ENCODE measurements at regions not wholly inside any gene's neighbourhood (a gene's known extent, or its start where the extent isn't known, plus 50 kb on each side); places are given as distances from the start of the nearest gene placed in this dataset.

DNA sequence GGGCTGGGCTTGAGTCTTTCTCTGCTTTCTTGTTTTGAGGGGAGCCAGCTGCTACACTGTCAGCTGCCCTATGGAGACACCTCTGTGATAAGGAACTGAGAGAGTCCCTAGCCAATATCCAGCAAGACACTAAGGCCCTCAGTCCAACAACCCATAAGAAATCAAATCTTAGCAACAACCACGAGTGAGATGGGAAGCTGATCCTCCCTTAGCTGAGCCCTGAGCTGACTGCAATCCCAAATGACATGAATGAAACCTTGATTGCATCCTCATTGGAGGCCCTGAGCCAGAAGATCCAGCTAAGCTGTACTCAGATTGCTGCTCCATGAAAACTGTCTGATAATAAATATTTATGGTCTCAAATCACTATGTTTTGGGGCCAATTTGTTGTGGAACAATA, 302.1 kb upstream of the MME start:
- Mint-ChIP-seq H3K9me3 (ENCODE audit: unreplicated experiment) (no peaks in the 10 kb centered on the region), H3K4me3 (ENCODE audit: unreplicated experiment) (no peak overlapping the region), H3K27me3 (ENCODE audit: insufficient read depth, unreplicated experiment) (peaks cover 6% of the 10 kb centered on the region), H3K36me3 (ENCODE audit: insufficient read depth, unreplicated experiment) (no peaks in the 10 kb centered on the region), H3K27ac (ENCODE audit: unreplicated experiment) (no peak overlapping the region), H3K4me1 (ENCODE audit: low read depth, unreplicated experiment) (no peaks in the 10 kb centered on the region)
- CTCF ChIA-PET = no interaction called here
- TF ChIP-seq, protein P1, sequence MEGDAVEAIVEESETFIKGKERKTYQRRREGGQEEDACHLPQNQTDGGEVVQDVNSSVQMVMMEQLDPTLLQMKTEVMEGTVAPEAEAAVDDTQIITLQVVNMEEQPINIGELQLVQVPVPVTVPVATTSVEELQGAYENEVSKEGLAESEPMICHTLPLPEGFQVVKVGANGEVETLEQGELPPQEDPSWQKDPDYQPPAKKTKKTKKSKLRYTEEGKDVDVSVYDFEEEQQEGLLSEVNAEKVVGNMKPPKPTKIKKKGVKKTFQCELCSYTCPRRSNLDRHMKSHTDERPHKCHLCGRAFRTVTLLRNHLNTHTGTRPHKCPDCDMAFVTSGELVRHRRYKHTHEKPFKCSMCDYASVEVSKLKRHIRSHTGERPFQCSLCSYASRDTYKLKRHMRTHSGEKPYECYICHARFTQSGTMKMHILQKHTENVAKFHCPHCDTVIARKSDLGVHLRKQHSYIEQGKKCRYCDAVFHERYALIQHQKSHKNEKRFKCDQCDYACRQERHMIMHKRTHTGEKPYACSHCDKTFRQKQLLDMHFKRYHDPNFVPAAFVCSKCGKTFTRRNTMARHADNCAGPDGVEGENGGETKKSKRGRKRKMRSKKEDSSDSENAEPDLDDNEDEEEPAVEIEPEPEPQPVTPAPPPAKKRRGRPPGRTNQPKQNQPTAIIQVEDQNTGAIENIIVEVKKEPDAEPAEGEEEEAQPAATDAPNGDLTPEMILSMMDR (IDR thresholded peaks at IDR 0.05; ENCODE audit: insufficient read depth in 1 of 2, low read depth in 1 of 2, low read length in 1 of 2, severe bottlenecking in 1 of 2, unreplicated experiment in 1 of 2) = no peak
- no peak for DNase-seq
- intact Hi-C loops (cut with micrococcal nuclease; ENCODE audit: unreplicated experiment) = no loop called here
- Histone ChIP-seq H3K27me3 (replicated peaks; ENCODE audit: control insufficient read depth, insufficient read depth, low read length) (no peaks in the 10 kb centered on the region), H3K36me3 (ENCODE audit: control insufficient read depth, insufficient read depth, low read length) (no peaks in the 10 kb centered on the region), H3K4me3 (ENCODE audit: low read depth, low read length) (no peak overlapping the region), H3K4me1 (no peaks in the 10 kb centered on the region), H3K9me3 (no peaks in the 10 kb centered on the region)
- BruUV-seq (replicated peaks) = no TSS peak
- POLR2A ChIA-PET = no interaction called here

DNA sequence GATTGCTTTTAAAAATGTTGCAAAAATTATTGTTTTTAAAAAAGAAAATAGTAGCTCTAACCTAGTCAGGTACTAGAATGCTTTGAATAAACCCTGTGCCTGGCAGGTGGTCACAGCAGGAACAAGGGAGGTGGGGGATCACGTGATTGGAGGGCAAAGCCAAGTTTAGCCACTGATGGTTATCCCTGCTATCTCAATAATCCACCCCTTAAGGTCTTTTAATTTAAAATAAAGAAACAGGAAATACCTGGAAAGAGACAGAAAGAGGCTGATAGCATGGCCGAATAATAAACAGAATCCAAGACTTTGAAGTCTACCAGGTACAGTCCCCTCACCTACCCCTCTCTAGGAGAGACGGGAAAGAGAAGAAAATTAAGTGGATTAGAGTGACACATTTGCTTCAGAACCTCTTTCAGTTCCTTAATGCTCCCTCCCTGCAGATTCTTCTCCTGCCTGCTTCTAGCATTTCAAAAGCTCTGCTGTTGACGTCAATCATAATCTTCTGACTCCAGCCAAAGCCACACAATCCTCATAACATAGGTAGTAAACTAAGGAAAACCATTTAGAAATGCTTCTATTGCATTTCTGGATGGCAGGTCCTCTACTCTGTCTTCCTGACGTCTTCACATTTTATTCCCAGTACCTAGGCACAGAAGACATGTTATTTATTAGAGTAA, 303.4 kb upstream of the MME start:
- H3K36me3 Mint-ChIP-seq (ENCODE audit: insufficient read depth, unreplicated experiment) = no peaks in the 10 kb centered on the region
- no peak overlapping the region for H3K4me3 Mint-ChIP-seq (ENCODE audit: unreplicated experiment)
- H3K4me3 ChIP-seq (ENCODE audit: low read depth, low read length) = no peak overlapping the region
- TF ChIP-seq, protein P1 (IDR thresholded peaks at IDR 0.05; ENCODE audit: insufficient read depth in 1 of 2, low read depth in 1 of 2, low read length in 1 of 2, severe bottlenecking in 1 of 2, unreplicated experiment in 1 of 2) = no peak
- POLR2A ChIA-PET = no interaction called here
- CTCF ChIA-PET = no interaction called here
- no peak for DNase-seq
- H3K36me3 ChIP-seq (ENCODE audit: control insufficient read depth, insufficient read depth, low read length) = no peaks in the 10 kb centered on the region
- no TSS peak for BruUV-seq (replicated peaks)
- no peaks in the 10 kb centered on the region for H3K9me3 ChIP-seq
- no peaks in the 10 kb centered on the region for H3K4me1 Mint-ChIP-seq (ENCODE audit: low read depth, unreplicated experiment)
- no peak overlapping the region for H3K27ac Mint-ChIP-seq (ENCODE audit: unreplicated experiment)
- intact Hi-C loops (cut with micrococcal nuclease; ENCODE audit: unreplicated experiment) = no loop called here
- peaks cover 2% of the 10 kb centered on the region for H3K27me3 Mint-ChIP-seq (ENCODE audit: insufficient read depth, unreplicated experiment)
- H3K27me3 ChIP-seq (replicated peaks; ENCODE audit: control insufficient read depth, insufficient read depth, low read length) = no peaks in the 10 kb centered on the region
- no peaks in the 10 kb centered on the region for H3K9me3 Mint-ChIP-seq (ENCODE audit: unreplicated experiment)
- no peaks in the 10 kb centered on the region for H3K4me1 ChIP-seq

DNA sequence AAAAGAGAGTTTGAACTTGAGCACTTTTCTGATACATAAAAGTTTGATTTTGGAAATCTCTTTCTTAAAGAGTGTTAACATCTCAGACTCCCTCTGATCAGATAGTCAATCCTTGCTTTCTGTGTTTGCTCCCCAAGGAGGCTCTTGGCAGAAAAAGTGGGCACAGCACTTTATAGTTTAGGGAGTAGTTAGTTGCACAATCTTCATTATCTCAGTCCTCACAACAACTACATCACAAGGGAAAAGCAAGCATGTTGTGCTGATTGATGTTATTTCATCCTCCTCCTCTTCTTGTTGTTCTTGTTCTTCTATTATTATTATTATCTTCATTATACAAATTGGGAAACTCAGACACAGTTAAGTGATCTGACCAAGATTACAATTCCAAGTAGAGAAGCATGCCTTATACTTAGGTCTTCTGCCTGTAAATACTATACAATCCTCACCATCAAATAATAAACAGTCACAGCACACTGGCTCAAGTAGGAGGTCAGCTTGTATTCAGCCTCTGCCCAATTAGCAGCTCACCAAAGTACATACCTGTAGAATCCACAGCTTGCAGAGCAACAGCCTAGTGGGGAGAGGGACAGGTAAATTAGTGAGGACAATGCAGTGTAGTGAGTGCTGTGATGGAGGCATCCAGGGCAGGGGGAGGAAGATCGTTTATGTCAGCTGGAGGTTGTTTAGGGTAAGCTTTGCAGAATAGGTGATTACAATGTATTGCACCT, 304.1 kb upstream of the MME start:
- no peaks in the 10 kb centered on the region for H3K4me1 Mint-ChIP-seq (ENCODE audit: low read depth, unreplicated experiment)
- POLR2A ChIA-PET = no interaction called here
- no peaks in the 10 kb centered on the region for H3K9me3 ChIP-seq
- no peak overlapping the region for H3K27ac Mint-ChIP-seq (ENCODE audit: unreplicated experiment)
- no peaks in the 10 kb centered on the region for H3K4me1 ChIP-seq
- H3K4me3 ChIP-seq (ENCODE audit: low read depth, low read length) = no peak overlapping the region
- no peak overlapping the region for H3K4me3 Mint-ChIP-seq (ENCODE audit: unreplicated experiment)
- no peaks in the 10 kb centered on the region for H3K9me3 Mint-ChIP-seq (ENCODE audit: unreplicated experiment)
- DNase-seq = no peak
- TF ChIP-seq, protein P1 (IDR thresholded peaks at IDR 0.05; ENCODE audit: insufficient read depth in 1 of 2, low read depth in 1 of 2, low read length in 1 of 2, severe bottlenecking in 1 of 2, unreplicated experiment in 1 of 2) = no peak
- H3K27me3 ChIP-seq (replicated peaks; ENCODE audit: control insufficient read depth, insufficient read depth, low read length) = no peaks in the 10 kb centered on the region
- no peaks in the 10 kb centered on the region for H3K27me3 Mint-ChIP-seq (ENCODE audit: insufficient read depth, unreplicated experiment)
- BruUV-seq (replicated peaks) = no TSS peak
- no peaks in the 10 kb centered on the region for H3K36me3 Mint-ChIP-seq (ENCODE audit: insufficient read depth, unreplicated experiment)
- CTCF ChIA-PET = interaction anchor here (0.6 kb wide), 1 partner anchor 111 kb away, joined by 3 read pairs; no protein-coding TSS in a partner anchor
- intact Hi-C loops (cut with micrococcal nuclease; ENCODE audit: unreplicated experiment) = no loop called here
- H3K36me3 ChIP-seq (ENCODE audit: control insufficient read depth, insufficient read depth, low read length) = no peaks in the 10 kb centered on the region
